GM23338 (cell line): ENCODE measurements at regions not wholly inside any gene's neighbourhood (a gene's known extent, or its start where the extent isn't known, plus 50 kb on each side); places are given as distances from the start of the nearest gene placed in this dataset.

ENCODE experiments used
- ATAC-seq: fragments of 200-7000 bp; cut with Tn5 transposase; 3 replicates; pipeline ENCODE4 v1.9.1; 2020
- DNase-seq: peaks from one replicate; pipeline ENCODE4 v3.0.0-alpha.2; 2015; ENCODE audit warnings: low spot score
- H2AFZ ChIP-seq: fragments of 200-600 bp; sonication (generic); 2 replicates; pipeline ENCODE4 v1.8.0; 2016; ENCODE audit warnings: antibody characterized with exemption, mild to moderate bottlenecking, moderate library complexity
- H3F3A ChIP-seq: fragments of 200-600 bp; sonication (generic); replicated peaks from 2 replicates; pipeline ENCODE4 v1.8.0; 2017; ENCODE audit warnings: antibody characterized with exemption, mixed run types, low read depth
- H3K27ac ChIP-seq: fragments of 200-600 bp; sonication (generic); 2 replicates; pipeline ENCODE4 v1.6.1; 2016; ENCODE audit warnings: low read depth
- H3K27me3 ChIP-seq: fragments of 200-600 bp; sonication (generic); 2 replicates; pipeline ENCODE4 v1.8.0; 2016; ENCODE audit warnings: mild to moderate bottlenecking, mixed run types, moderate library complexity; ENCODE audit not compliant: insufficient read depth
- H3K36me3 ChIP-seq: fragments of 200-600 bp; sonication (generic); 2 replicates; pipeline ENCODE4 v1.8.0; 2016; ENCODE audit warnings: mild to moderate bottlenecking; ENCODE audit not compliant: insufficient read depth
- H3K4me1 ChIP-seq: fragments of 200-600 bp; sonication (generic); 2 replicates; pipeline ENCODE4 v1.8.0; 2016; ENCODE audit warnings: mild to moderate bottlenecking, moderate library complexity; ENCODE audit not compliant: insufficient read depth
- H3K4me2 ChIP-seq: fragments of 200-600 bp; sonication (generic); 2 replicates; pipeline ENCODE4 v1.7.1; 2017; ENCODE audit warnings: mixed run types
- H3K4me3 ChIP-seq: fragments of 200-600 bp; sonication (generic); 2 replicates; pipeline ENCODE4 v1.6.1; 2016; ENCODE audit warnings: mixed run types
- H3K79me2 ChIP-seq: fragments of 200-600 bp; sonication (generic); replicated peaks from 2 replicates; pipeline ENCODE4 v1.8.0; 2017; ENCODE audit warnings: mild to moderate bottlenecking; ENCODE audit not compliant: insufficient read depth
- H3K9me2 ChIP-seq: fragments of 200-600 bp; sonication (generic); 2 replicates; pipeline ENCODE4 v1.8.0; 2017; ENCODE audit not compliant: insufficient read depth
- H4K20me1 ChIP-seq: fragments of 200-600 bp; sonication (generic); replicated peaks from 2 replicates; pipeline ENCODE4 v1.8.0; 2017; ENCODE audit warnings: mild to moderate bottlenecking; ENCODE audit not compliant: insufficient read depth
- H3K27ac Mint-ChIP-seq: 2 replicates; pipeline ENCODE4 v1.8.0; 2020; ENCODE audit warnings: inconsistent platforms, mild to moderate bottlenecking, moderate library complexity, mixed read lengths
- H3K27me3 Mint-ChIP-seq: 3 replicates; pipeline ENCODE4 v1.8.0; 2022; ENCODE audit warnings: low read depth, mild to moderate bottlenecking, moderate library complexity, mixed read lengths, inconsistent platforms; ENCODE audit not compliant: insufficient read depth, poor library complexity
- H3K36me3 Mint-ChIP-seq: 3 replicates; pipeline ENCODE4 v1.8.0; 2021; ENCODE audit warnings: low read depth, mild to moderate bottlenecking, inconsistent platforms, moderate library complexity, mixed read lengths
- H3K4me1 Mint-ChIP-seq: 3 replicates; pipeline ENCODE4 v1.8.0; 2020; ENCODE audit warnings: mild to moderate bottlenecking, inconsistent platforms, mixed read lengths
- H3K4me3 Mint-ChIP-seq: 3 replicates; pipeline ENCODE4 v1.8.0; 2021; ENCODE audit warnings: moderate library complexity, mild to moderate bottlenecking, inconsistent platforms, mixed read lengths
- H3K9me3 Mint-ChIP-seq: 3 replicates; pipeline ENCODE4 v1.8.0; 2020; ENCODE audit warnings: moderate library complexity, mild to moderate bottlenecking, inconsistent platforms, mixed read lengths
- CREB1 ChIP-seq: fragments of 250-450 bp; sonication (Bioruptor Pico); IDR thresholded peaks from 2 replicates; pipeline ENCODE4 v1.5.0; 2020; ENCODE audit warnings: low read depth, mild to moderate bottlenecking, moderate library complexity
- EZH2 ChIP-seq: fragments of 200-600 bp; sonication (generic); IDR thresholded peaks from one replicate; pipeline ENCODE4 v1.8.0; 2017; ENCODE audit warnings: antibody characterized with exemption, mild to moderate bottlenecking, low read depth; ENCODE audit not compliant: unreplicated experiment
- EZH2phosphoT487 ChIP-seq: fragments of 200-600 bp; sonication (generic); IDR thresholded peaks from one replicate; pipeline ENCODE4 v1.8.1; 2018; ENCODE audit warnings: antibody characterized with exemption; ENCODE audit not compliant: unreplicated experiment
- JUNB ChIP-seq: IDR thresholded peaks from one replicate; pipeline ENCODE4 v1.6.1; 2016; ENCODE audit warnings: antibody characterized with exemption; ENCODE audit not compliant: unreplicated experiment
- NANOG ChIP-seq: IDR thresholded peaks from 2 replicates; pipeline ENCODE4 v1.6.1; 2016; ENCODE audit warnings: antibody characterized with exemption, borderline replicate concordance
- POLR2AphosphoS5 ChIP-seq: IDR thresholded peaks from 2 replicates; pipeline ENCODE4 v1.6.1; 2016; ENCODE audit warnings: antibody characterized with exemption, low read depth
- STAT1 ChIP-seq: IDR thresholded peaks from one replicate; pipeline ENCODE4 v1.6.1; 2016; ENCODE audit warnings: antibody characterized with exemption; ENCODE audit not compliant: unreplicated experiment
- ZNF114 ChIP-seq: fragments of 250-450 bp; sonication (Bioruptor Pico); IDR thresholded peaks from 2 replicates; pipeline ENCODE4 v1.5.0; 2020; ENCODE audit warnings: mild to moderate bottlenecking, moderate library complexity
- ZNF331 ChIP-seq: fragments of 250-450 bp; sonication (Bioruptor Pico); IDR thresholded peaks from 2 replicates; pipeline ENCODE4 v1.5.0; 2020; ENCODE audit warnings: low read depth, mild to moderate bottlenecking, moderate library complexity
- TF ChIP-seq, protein P1 (sequence below): IDR thresholded peaks from 2 replicates; pipeline ENCODE4 v1.6.1; 2016; ENCODE audit warnings: antibody characterized with exemption
- TF ChIP-seq, protein P2 (sequence below): fragments of 250-450 bp; sonication (Bioruptor Pico); IDR thresholded peaks from 2 replicates; pipeline ENCODE4 v1.5.0; 2020; ENCODE audit warnings: mild to moderate bottlenecking, moderate library complexity
- TF ChIP-seq, protein P3 (sequence below): IDR thresholded peaks from one replicate; pipeline ENCODE4 v1.6.1; 2018; ENCODE audit warnings: antibody characterized with exemption; ENCODE audit not compliant: unreplicated experiment
- TF ChIP-seq, protein P4 (sequence below), 2 experiments: fragments of 200-600 bp in 1 of 2; sonication (generic) in 1 of 2; conservative IDR thresholded peaks; 2 replicates each; pipeline versions ENCODE4 v1.5.1 to v1.6.1; 2016 to 2017; ENCODE audit warnings: antibody characterized with exemption in 2 of 2, low read depth in 2 of 2, mild to moderate bottlenecking in 2 of 2, moderate library complexity in 1 of 2

DNA sequence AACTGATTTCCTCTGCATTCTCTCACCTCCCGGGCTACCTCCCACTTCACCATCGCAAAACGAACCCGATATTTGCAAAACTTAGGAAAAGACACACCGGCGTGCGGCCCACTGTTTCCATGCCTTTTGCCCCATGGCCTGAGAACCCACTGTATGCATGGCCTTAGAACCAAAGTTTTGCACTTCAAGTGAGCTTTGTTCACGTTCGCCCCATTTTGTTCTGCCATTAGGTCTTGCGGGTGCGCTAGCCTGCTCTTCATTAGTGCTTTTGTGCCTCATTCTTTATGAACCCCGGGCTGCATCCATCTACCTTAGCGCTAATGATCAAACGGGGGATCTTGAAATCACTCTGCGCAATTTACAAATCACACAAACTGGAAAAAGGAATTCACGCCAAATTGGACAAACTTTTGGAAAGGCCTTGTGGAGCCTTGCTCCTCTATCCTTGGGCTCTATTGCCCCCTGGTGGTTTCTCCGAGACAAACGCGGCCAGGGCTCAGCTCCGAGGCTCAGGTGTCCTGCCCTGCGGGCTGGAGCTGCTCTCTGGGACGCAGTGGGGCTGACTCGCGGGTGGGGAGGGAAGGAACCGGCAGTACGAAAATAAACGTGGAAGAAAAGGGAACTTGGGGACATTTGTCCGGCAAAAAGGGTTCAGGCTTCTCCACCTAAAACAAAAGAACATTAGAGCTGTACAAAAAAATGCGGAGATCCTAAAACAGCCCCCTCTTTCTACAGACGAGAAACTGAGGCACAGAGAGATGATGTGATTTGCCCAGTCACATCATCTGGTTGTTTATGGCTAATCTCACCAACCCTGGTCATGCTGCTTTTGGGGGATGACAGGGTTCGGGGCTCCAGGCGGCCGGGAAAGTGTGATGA lies 300.4 kb upstream of the NFE2L3 start:
- peaks cover 44% of the 10 kb centered on the region for H3K27me3 ChIP-seq
- H3K27ac ChIP-seq, result no peak overlapping the region

More for the DNA sequence above, 300.4 kb upstream of the NFE2L3 start:
- Histone ChIP-seq H3K36me3 (no peaks in the 10 kb centered on the region), H3K4me2 (peak overlapping the region; percentile 81), H2AFZ (peak overlapping the region; percentile 92), H4K20me1 (no peaks in the 10 kb centered on the region), H3K4me1 (peaks cover 22% of the 10 kb centered on the region), H3K4me3 (peak overlapping the region; percentile 62), H3K79me2 (no peaks in the 10 kb centered on the region), H3K9me2 (no peaks in the 10 kb centered on the region), H3F3A (peaks cover 3% of the 10 kb centered on the region; the same call in 1 of the 2 replicates)
- peak overlapping the region; percentile 74 for H3K4me3 Mint-ChIP-seq
- DNase-seq (peak; percentile 93), ATAC-seq (peak; percentile 71)
- TF ChIP-seq STAT1 (no peak), ZNF114 (CRISPR knock-in tag) (no peak), ZNF331 (CRISPR knock-in tag) (no peak), EZH2 (peak; percentile 57), EZH2phosphoT487 (no peak), NANOG (no peak), CREB1 (CRISPR knock-in tag) (no peak), JUNB (no peak), POLR2AphosphoS5 (no peak)
- TF ChIP-seq, protein P1, sequence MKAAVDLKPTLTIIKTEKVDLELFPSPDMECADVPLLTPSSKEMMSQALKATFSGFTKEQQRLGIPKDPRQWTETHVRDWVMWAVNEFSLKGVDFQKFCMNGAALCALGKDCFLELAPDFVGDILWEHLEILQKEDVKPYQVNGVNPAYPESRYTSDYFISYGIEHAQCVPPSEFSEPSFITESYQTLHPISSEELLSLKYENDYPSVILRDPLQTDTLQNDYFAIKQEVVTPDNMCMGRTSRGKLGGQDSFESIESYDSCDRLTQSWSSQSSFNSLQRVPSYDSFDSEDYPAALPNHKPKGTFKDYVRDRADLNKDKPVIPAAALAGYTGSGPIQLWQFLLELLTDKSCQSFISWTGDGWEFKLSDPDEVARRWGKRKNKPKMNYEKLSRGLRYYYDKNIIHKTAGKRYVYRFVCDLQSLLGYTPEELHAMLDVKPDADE, result no peak
- TF ChIP-seq, protein P2, sequence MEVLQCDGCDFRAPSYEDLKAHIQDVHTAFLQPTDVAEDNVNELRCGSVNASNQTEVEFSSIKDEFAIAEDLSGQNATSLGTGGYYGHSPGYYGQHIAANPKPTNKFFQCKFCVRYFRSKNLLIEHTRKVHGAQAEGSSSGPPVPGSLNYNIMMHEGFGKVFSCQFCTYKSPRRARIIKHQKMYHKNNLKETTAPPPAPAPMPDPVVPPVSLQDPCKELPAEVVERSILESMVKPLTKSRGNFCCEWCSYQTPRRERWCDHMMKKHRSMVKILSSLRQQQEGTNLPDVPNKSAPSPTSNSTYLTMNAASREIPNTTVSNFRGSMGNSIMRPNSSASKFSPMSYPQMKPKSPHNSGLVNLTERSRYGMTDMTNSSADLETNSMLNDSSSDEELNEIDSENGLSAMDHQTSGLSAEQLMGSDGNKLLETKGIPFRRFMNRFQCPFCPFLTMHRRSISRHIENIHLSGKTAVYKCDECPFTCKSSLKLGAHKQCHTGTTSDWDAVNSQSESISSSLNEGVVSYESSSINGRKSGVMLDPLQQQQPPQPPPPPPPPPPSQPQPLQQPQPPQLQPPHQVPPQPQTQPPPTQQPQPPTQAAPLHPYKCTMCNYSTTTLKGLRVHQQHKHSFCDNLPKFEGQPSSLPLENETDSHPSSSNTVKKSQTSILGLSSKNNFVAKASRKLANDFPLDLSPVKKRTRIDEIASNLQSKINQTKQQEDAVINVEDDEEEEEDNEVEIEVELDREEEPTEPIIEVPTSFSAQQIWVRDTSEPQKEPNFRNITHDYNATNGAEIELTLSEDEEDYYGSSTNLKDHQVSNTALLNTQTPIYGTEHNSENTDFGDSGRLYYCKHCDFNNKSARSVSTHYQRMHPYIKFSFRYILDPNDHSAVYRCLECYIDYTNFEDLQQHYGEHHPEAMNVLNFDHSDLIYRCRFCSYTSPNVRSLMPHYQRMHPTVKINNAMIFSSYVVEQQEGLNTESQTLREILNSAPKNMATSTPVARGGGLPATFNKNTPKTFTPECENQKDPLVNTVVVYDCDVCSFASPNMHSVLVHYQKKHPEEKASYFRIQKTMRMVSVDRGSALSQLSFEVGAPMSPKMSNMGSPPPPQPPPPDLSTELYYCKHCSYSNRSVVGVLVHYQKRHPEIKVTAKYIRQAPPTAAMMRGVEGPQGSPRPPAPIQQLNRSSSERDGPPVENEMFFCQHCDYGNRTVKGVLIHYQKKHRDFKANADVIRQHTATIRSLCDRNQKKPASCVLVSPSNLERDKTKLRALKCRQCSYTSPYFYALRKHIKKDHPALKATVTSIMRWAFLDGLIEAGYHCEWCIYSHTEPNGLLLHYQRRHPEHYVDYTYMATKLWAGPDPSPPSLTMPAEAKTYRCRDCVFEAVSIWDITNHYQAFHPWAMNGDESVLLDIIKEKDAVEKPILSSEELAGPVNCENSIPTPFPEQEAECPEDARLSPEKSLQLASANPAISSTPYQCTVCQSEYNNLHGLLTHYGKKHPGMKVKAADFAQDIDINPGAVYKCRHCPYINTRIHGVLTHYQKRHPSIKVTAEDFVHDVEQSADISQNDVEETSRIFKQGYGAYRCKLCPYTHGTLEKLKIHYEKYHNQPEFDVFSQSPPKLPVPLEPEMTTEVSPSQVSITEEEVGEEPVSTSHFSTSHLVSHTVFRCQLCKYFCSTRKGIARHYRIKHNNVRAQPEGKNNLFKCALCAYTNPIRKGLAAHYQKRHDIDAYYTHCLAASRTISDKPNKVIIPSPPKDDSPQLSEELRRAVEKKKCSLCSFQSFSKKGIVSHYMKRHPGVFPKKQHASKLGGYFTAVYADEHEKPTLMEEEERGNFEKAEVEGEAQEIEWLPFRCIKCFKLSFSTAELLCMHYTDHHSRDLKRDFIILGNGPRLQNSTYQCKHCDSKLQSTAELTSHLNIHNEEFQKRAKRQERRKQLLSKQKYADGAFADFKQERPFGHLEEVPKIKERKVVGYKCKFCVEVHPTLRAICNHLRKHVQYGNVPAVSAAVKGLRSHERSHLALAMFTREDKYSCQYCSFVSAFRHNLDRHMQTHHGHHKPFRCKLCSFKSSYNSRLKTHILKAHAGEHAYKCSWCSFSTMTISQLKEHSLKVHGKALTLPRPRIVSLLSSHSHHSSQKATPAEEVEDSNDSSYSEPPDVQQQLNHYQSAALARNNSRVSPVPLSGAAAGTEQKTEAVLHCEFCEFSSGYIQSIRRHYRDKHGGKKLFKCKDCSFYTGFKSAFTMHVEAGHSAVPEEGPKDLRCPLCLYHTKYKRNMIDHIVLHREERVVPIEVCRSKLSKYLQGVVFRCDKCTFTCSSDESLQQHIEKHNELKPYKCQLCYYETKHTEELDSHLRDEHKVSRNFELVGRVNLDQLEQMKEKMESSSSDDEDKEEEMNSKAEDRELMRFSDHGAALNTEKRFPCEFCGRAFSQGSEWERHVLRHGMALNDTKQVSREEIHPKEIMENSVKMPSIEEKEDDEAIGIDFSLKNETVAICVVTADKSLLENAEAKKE (CRISPR knock-in tag), result no peak
- TF ChIP-seq, protein P3, sequence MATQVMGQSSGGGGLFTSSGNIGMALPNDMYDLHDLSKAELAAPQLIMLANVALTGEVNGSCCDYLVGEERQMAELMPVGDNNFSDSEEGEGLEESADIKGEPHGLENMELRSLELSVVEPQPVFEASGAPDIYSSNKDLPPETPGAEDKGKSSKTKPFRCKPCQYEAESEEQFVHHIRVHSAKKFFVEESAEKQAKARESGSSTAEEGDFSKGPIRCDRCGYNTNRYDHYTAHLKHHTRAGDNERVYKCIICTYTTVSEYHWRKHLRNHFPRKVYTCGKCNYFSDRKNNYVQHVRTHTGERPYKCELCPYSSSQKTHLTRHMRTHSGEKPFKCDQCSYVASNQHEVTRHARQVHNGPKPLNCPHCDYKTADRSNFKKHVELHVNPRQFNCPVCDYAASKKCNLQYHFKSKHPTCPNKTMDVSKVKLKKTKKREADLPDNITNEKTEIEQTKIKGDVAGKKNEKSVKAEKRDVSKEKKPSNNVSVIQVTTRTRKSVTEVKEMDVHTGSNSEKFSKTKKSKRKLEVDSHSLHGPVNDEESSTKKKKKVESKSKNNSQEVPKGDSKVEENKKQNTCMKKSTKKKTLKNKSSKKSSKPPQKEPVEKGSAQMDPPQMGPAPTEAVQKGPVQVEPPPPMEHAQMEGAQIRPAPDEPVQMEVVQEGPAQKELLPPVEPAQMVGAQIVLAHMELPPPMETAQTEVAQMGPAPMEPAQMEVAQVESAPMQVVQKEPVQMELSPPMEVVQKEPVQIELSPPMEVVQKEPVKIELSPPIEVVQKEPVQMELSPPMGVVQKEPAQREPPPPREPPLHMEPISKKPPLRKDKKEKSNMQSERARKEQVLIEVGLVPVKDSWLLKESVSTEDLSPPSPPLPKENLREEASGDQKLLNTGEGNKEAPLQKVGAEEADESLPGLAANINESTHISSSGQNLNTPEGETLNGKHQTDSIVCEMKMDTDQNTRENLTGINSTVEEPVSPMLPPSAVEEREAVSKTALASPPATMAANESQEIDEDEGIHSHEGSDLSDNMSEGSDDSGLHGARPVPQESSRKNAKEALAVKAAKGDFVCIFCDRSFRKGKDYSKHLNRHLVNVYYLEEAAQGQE, result no peak
- TF ChIP-seq, protein P4, sequence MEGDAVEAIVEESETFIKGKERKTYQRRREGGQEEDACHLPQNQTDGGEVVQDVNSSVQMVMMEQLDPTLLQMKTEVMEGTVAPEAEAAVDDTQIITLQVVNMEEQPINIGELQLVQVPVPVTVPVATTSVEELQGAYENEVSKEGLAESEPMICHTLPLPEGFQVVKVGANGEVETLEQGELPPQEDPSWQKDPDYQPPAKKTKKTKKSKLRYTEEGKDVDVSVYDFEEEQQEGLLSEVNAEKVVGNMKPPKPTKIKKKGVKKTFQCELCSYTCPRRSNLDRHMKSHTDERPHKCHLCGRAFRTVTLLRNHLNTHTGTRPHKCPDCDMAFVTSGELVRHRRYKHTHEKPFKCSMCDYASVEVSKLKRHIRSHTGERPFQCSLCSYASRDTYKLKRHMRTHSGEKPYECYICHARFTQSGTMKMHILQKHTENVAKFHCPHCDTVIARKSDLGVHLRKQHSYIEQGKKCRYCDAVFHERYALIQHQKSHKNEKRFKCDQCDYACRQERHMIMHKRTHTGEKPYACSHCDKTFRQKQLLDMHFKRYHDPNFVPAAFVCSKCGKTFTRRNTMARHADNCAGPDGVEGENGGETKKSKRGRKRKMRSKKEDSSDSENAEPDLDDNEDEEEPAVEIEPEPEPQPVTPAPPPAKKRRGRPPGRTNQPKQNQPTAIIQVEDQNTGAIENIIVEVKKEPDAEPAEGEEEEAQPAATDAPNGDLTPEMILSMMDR (conservative IDR thresholded peaks at IDR 0.05; ENCODE audit: low read depth in 2 of 2), result peak; percentile 91 to 94
- H3K27me3 Mint-ChIP-seq, result peaks cover 33% of the 10 kb centered on the region
- H3K36me3 Mint-ChIP-seq, result no peaks in the 10 kb centered on the region
- H3K27ac Mint-ChIP-seq, result no peak overlapping the region
- H3K9me3 Mint-ChIP-seq, result no peaks in the 10 kb centered on the region
- peaks cover 24% of the 10 kb centered on the region for H3K4me1 Mint-ChIP-seq
